ENCODE measurements at regions not wholly inside any gene's neighbourhood (a gene's known extent, or its start where the extent isn't known, plus 50 kb on each side); places are given as distances from the start of the nearest gene placed in this dataset.

DNA sequence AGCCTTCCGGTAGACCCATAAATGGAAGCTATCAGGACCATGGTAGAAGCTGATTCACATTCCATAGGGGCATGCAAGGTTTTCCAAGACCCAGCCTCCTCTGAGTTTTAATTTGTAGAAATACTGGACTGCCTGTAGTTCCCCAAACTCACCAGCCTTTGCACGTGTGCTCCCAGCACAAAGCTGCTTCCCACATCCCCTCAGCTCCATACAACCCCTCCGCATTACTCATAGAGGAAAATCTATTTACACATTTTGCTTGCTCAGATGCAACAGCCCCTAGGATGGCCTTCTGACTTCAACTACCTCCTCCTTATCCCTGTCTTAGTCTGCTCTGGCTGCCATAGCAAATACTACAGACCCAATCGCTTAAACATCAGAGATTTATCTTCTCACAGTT lies 336.2 kb downstream of the SETD4 start:
- H3K4me1 ChIP-seq, result no peaks in the 10 kb centered on the region
- ATAC-seq (no peak), DNase-seq (no peak)
- H3K4me3 ChIP-seq, result no peak overlapping the region
- TF ChIP-seq, protein P1, sequence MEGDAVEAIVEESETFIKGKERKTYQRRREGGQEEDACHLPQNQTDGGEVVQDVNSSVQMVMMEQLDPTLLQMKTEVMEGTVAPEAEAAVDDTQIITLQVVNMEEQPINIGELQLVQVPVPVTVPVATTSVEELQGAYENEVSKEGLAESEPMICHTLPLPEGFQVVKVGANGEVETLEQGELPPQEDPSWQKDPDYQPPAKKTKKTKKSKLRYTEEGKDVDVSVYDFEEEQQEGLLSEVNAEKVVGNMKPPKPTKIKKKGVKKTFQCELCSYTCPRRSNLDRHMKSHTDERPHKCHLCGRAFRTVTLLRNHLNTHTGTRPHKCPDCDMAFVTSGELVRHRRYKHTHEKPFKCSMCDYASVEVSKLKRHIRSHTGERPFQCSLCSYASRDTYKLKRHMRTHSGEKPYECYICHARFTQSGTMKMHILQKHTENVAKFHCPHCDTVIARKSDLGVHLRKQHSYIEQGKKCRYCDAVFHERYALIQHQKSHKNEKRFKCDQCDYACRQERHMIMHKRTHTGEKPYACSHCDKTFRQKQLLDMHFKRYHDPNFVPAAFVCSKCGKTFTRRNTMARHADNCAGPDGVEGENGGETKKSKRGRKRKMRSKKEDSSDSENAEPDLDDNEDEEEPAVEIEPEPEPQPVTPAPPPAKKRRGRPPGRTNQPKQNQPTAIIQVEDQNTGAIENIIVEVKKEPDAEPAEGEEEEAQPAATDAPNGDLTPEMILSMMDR (IDR thresholded peaks at IDR 0.05), result no peak
- H3K27me3 ChIP-seq, result no peaks in the 10 kb centered on the region
- intact Hi-C loops (cut with DNase I), result no loop called here
- H3K36me3 ChIP-seq, result no peaks in the 10 kb centered on the region
- no peaks in the 10 kb centered on the region for H3K9me3 ChIP-seq
- no peak overlapping the region for H3K27ac ChIP-seq

DNA sequence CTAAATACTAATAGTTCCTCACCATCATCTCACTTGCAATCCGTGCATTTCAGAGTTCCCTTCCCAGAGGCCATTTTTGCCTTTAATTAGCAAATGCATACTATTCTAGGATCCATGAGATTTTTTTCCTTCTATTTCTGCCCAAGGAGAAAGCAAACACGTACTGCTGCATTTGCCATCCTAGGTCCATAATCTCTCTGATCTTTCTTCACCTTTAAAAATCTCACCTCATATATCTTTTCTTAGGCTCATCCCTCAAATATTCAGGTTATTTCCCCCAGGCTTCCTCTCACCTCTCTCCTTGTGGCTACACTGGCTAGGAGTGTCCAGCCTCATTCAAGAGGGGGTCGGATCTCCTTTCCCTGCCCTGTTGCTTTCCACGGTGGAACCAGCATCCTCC lies 338.6 kb downstream of the SETD4 start:
- DNase-seq (no peak), ATAC-seq (no peak)
- H3K4me1 ChIP-seq, result no peaks in the 10 kb centered on the region
- H3K36me3 ChIP-seq, result no peaks in the 10 kb centered on the region
- no peaks in the 10 kb centered on the region for H3K27me3 ChIP-seq
- no peak overlapping the region for H3K4me3 ChIP-seq
- TF ChIP-seq, protein P1 (IDR thresholded peaks at IDR 0.05), result no peak
- H3K9me3 ChIP-seq, result no peaks in the 10 kb centered on the region
- no peak overlapping the region for H3K27ac ChIP-seq
- intact Hi-C loops (cut with DNase I), result no loop called here

DNA sequence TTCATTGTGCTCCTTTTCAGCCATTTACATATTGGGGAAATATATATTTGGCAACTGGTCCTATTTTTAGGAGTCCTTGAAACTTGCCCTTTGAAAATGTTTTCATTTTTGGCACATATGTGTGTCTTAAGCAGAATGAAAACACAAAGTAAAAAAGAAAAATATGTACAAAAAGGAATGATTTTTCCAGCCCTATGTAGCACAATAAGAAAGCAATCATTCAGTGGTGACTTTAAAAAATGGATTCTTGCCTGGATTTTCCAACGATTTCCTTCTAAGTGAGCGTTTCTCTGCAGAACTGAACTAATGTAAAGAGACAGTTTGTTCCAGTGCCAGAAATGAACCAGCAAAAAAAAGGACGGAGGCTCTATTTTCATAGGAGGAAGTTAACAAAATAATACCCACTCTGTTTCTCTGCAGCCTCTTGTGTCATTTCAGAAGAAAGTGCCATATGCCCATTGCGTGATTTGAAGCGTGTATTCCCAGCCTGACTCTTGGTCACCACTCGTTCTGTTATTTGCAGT lies 340.1 kb downstream of the SETD4 start:
- intact Hi-C loops (cut with DNase I), result no loop called here
- H3K27me3 ChIP-seq, result no peaks in the 10 kb centered on the region
- H3K4me1 ChIP-seq, result no peaks in the 10 kb centered on the region
- H3K4me3 ChIP-seq, result no peak overlapping the region
- no peak overlapping the region for H3K27ac ChIP-seq
- ATAC-seq, result no peak
- H3K36me3 ChIP-seq, result no peaks in the 10 kb centered on the region
- H3K9me3 ChIP-seq, result no peaks in the 10 kb centered on the region
- TF ChIP-seq, protein P1 (IDR thresholded peaks at IDR 0.05), result no peak
- no peak for DNase-seq

DNA sequence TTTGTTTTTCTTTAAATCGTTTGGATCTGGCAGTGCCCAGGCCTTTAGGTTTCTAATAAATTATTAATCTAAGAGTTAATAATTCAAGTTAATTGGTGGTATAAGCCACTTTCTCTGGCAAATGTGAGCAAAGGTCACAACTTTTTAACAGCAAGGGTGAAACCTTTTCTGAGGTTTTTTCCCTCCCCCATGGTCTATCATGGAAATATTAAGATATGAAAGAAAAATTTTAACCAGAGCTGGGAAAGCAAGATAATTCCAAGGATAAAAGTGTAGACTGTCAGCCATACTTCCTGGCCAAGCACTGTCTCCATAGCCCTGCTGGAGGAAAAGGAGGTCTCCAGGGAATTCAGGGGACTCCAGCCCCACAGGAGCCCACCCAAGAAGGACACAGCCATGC lies 341.2 kb downstream of the SETD4 start:
- ATAC-seq, result no peak
- TF ChIP-seq, protein P1 (IDR thresholded peaks at IDR 0.05), result no peak
- Histone ChIP-seq H3K27me3 (peaks cover 10% of the 10 kb centered on the region), H3K4me3 (no peak overlapping the region), H3K4me1 (no peaks in the 10 kb centered on the region), H3K9me3 (no peaks in the 10 kb centered on the region), H3K27ac (no peak overlapping the region), H3K36me3 (no peaks in the 10 kb centered on the region)
- intact Hi-C loops (cut with DNase I), result no loop called here
- no peak for DNase-seq

DNA sequence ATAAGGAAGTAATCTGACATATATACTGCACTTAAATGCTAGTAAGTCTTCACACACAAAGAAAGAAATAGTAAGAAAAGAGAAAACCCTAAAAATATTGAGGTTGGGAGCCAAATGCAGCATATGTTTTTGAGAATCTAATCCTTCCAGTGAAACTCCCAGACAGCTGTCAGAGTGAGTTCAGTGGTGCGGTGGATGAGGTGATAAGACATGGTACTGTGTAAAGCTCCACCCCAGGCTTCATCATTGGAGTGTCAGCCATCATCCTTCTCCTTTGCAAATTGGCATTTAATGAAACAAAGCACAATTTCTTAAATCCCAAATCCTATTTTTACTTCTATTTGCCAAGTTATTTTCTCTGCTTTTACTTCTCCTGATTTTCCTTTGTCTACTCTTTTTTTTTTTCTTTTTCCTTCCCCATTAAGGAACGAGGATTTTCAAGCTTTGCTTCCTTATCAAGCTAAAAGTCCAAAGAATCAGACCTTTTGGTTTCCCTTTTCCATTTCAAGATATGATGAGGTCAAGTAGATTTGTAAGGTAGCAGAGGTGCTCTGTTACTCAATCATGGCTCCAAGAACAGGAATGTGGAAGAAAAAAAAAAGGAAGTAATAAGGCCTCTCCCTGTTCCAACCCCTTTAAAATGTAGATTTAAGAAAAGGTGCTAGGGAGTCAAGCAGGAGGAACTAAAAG lies 343.3 kb downstream of the SETD4 start:
- intact Hi-C loops (cut with DNase I), result no loop called here
- Histone ChIP-seq H3K27ac (no peak overlapping the region), H3K36me3 (no peaks in the 10 kb centered on the region), H3K9me3 (no peaks in the 10 kb centered on the region), H3K4me3 (no peak overlapping the region), H3K27me3 (peaks cover 10% of the 10 kb centered on the region), H3K4me1 (no peaks in the 10 kb centered on the region)
- TF ChIP-seq, protein P1 (IDR thresholded peaks at IDR 0.05), result no peak
- ATAC-seq (no peak), DNase-seq (no peak)

Measured in upper lobe of right lung (tissue), 1 donor.